COR-L47 (cell line): ENCODE measurements at regions not wholly inside any gene's neighbourhood (a gene's known extent, or its start where the extent isn't known, plus 50 kb on each side); places are given as distances from the start of the nearest gene placed in this dataset.

Experiments used
- DNase-seq: peaks from one replicate; lab custom pipeline; 2025; lab: John Stamatoyannopoulos, UW

GRCh38 chr19:31664096-31664495 lies 314.9 kb upstream of the TSHZ3 start:
- no peak for DNase-seq

GRCh38 chr19:31664997-31665396 lies 315.8 kb upstream of the TSHZ3 start:
- DNase-seq = no peak

GRCh38 chr19:31666126-31666525 lies 316.9 kb upstream of the TSHZ3 start:
- no peak for DNase-seq

- no peak for DNase-seq
Measured at GRCh38 chr19:31667106-31667505, 317.9 kb upstream of the TSHZ3 start.

- no peak for DNase-seq
Measured at GRCh38 chr19:31668921-31669320, 319.7 kb upstream of the TSHZ3 start.

- no peak for DNase-seq
Measured at GRCh38 chr19:31670931-31671330, 321.7 kb upstream of the TSHZ3 start.

- DNase-seq = no peak
Measured at GRCh38 chr19:31671411-31672035, 322.3 kb upstream of the TSHZ3 start.

- DNase-seq = no peak
Measured at GRCh38 chr19:31674503-31675192, 325.4 kb upstream of the TSHZ3 start.

GRCh38 chr19:31675193-31675913 lies 326.1 kb upstream of the TSHZ3 start:
- DNase-seq = no peak

- no peak for DNase-seq
Measured at GRCh38 chr19:31676271-31677004, 327.2 kb upstream of the TSHZ3 start.

GRCh38 chr19:31678421-31678820 lies 329.2 kb upstream of the TSHZ3 start:
- no peak for DNase-seq

GRCh38 chr19:31681121-31681520 lies 331.9 kb upstream of the TSHZ3 start:
- no peak for DNase-seq

GRCh38 chr19:31693131-31693932 lies 344.1 kb upstream of the TSHZ3 start:
- DNase-seq = no peak

GRCh38 chr19:31693933-31694269 lies 344.7 kb upstream of the TSHZ3 start:
- no peak for DNase-seq

GRCh38 chr19:31694761-31695160 lies 345.5 kb upstream of the TSHZ3 start:
- DNase-seq = no peak

- no peak for DNase-seq
Measured at GRCh38 chr19:31699421-31699820, 350.2 kb upstream of the TSHZ3 start.

GRCh38 chr19:31701146-31701545 lies 351.9 kb upstream of the TSHZ3 start:
- no peak for DNase-seq

- no peak for DNase-seq
Measured at GRCh38 chr19:31705656-31706055, 356.4 kb upstream of the TSHZ3 start.

GRCh38 chr19:31706131-31706530 lies 356.9 kb upstream of the TSHZ3 start:
- DNase-seq = no peak

- no peak for DNase-seq
Measured at GRCh38 chr19:31706691-31707620, 357.7 kb upstream of the TSHZ3 start.

- DNase-seq = no peak
Measured at GRCh38 chr19:31708520-31708919, 359.3 kb upstream of the TSHZ3 start.
